T-helper 1 cell treated with Interleukin-12 subunit alpha and Interleukin-12 subunit beta and Interleukin-4 antibody, amounts not matched to agents 30 μg/mL and 1 μg/mL, for 36 hours (primary cell): ENCODE measurements at regions not wholly inside any gene's neighbourhood (a gene's known extent, or its start where the extent isn't known, plus 50 kb on each side); places are given as distances from the start of the nearest gene placed in this dataset.
"Not testable (repeated sequence)": the region's sequence is repeated elsewhere in the genome, so short reads cannot be mapped to it uniquely, and the experiment has no call there.

ENCODE experiments used
- H3K27ac Mint-ChIP-seq: one replicate; pipeline ENCODE4 v1.8.0; 2021; ENCODE audit warnings: mild to moderate bottlenecking, mixed read lengths
- H3K27me3 Mint-ChIP-seq: one replicate; pipeline ENCODE4 v1.8.0; 2021; ENCODE audit warnings: low read depth, mixed read lengths
- H3K36me3 Mint-ChIP-seq: one replicate; pipeline ENCODE4 v1.8.0; 2021; ENCODE audit warnings: low read depth, mixed read lengths
- H3K4me1 Mint-ChIP-seq: one replicate; pipeline ENCODE4 v1.8.0; 2021; ENCODE audit warnings: low read depth, mixed read lengths
- H3K4me3 Mint-ChIP-seq: one replicate; pipeline ENCODE4 v1.8.0; 2021; ENCODE audit warnings: mild to moderate bottlenecking, moderate library complexity, mixed read lengths
- H3K9me3 Mint-ChIP-seq: one replicate; pipeline ENCODE4 v1.8.0; 2021; ENCODE audit warnings: mixed read lengths

- H3K4me3 Mint-ChIP-seq: no peak overlapping the region
- H3K27ac Mint-ChIP-seq: no peak overlapping the region
- no peaks in the 10 kb centered on the region for H3K27me3 Mint-ChIP-seq
- no peaks in the 10 kb centered on the region for H3K9me3 Mint-ChIP-seq
- no peaks in the 10 kb centered on the region for H3K4me1 Mint-ChIP-seq
- H3K36me3 Mint-ChIP-seq: no peaks in the 10 kb centered on the region
Measured at GRCh38 chr7:118949031-118949430, 724.5 kb downstream of the ANKRD7 start.

- H3K9me3 Mint-ChIP-seq, H3K27me3 Mint-ChIP-seq, H3K4me1 Mint-ChIP-seq, H3K4me3 Mint-ChIP-seq, H3K36me3 Mint-ChIP-seq, H3K27ac Mint-ChIP-seq: not testable (repeated sequence)
Measured at GRCh38 chr7:118956285-118956684, 731.8 kb downstream of the ANKRD7 start.

- no peaks in the 10 kb centered on the region for H3K9me3 Mint-ChIP-seq
- no peaks in the 10 kb centered on the region for H3K4me1 Mint-ChIP-seq
- H3K36me3 Mint-ChIP-seq: no peaks in the 10 kb centered on the region
- no peak overlapping the region for H3K4me3 Mint-ChIP-seq
- no peak overlapping the region for H3K27ac Mint-ChIP-seq
- no peaks in the 10 kb centered on the region for H3K27me3 Mint-ChIP-seq
Measured at GRCh38 chr7:118969370-118969769, 744.9 kb downstream of the ANKRD7 start.

GRCh38 chr7:118971706-118972105, 747.2 kb downstream of the ANKRD7 start:
- Mint-ChIP-seq H3K4me3 (no peak overlapping the region), H3K4me1 (no peaks in the 10 kb centered on the region), H3K9me3 (no peaks in the 10 kb centered on the region), H3K36me3 (no peaks in the 10 kb centered on the region), H3K27ac (no peak overlapping the region), H3K27me3 (no peaks in the 10 kb centered on the region)

- Mint-ChIP-seq H3K27ac (no peak overlapping the region), H3K36me3 (no peaks in the 10 kb centered on the region), H3K4me1 (no peaks in the 10 kb centered on the region), H3K9me3 (no peaks in the 10 kb centered on the region), H3K4me3 (no peak overlapping the region), H3K27me3 (no peaks in the 10 kb centered on the region)
Measured at GRCh38 chr7:118974836-118975235, 750.3 kb downstream of the ANKRD7 start.

GRCh38 chr7:118995350-118995749, 770.8 kb downstream of the ANKRD7 start:
- Mint-ChIP-seq H3K9me3 (no peaks in the 10 kb centered on the region), H3K27me3 (no peaks in the 10 kb centered on the region), H3K4me3 (no peak overlapping the region), H3K27ac (no peak overlapping the region), H3K36me3 (no peaks in the 10 kb centered on the region), H3K4me1 (no peaks in the 10 kb centered on the region)

- H3K36me3 Mint-ChIP-seq: no peaks in the 10 kb centered on the region
- no peaks in the 10 kb centered on the region for H3K4me1 Mint-ChIP-seq
- no peak overlapping the region for H3K4me3 Mint-ChIP-seq
- no peak overlapping the region for H3K27ac Mint-ChIP-seq
- H3K27me3 Mint-ChIP-seq: no peaks in the 10 kb centered on the region
- H3K9me3 Mint-ChIP-seq: no peaks in the 10 kb centered on the region
Measured at GRCh38 chr7:119007236-119007635, 782.7 kb downstream of the ANKRD7 start.

GRCh38 chr7:119010635-119011034, 786.1 kb downstream of the ANKRD7 start:
- Mint-ChIP-seq H3K27me3 (no peaks in the 10 kb centered on the region), H3K27ac (no peak overlapping the region), H3K36me3 (no peaks in the 10 kb centered on the region), H3K4me3 (no peak overlapping the region), H3K4me1 (no peaks in the 10 kb centered on the region), H3K9me3 (no peaks in the 10 kb centered on the region)

GRCh38 chr7:119026391-119026790, 801.9 kb downstream of the ANKRD7 start:
- Mint-ChIP-seq H3K4me3 (no peak overlapping the region), H3K9me3 (peaks cover 14% of the 10 kb centered on the region), H3K36me3 (no peaks in the 10 kb centered on the region), H3K27me3 (no peaks in the 10 kb centered on the region), H3K4me1 (no peaks in the 10 kb centered on the region), H3K27ac (no peak overlapping the region)

GRCh38 chr7:119028736-119029135, 804.2 kb downstream of the ANKRD7 start:
- no peak overlapping the region for H3K4me3 Mint-ChIP-seq

GRCh38 chr7:119032136-119032535, 807.6 kb downstream of the ANKRD7 start:
- not testable (repeated sequence) for H3K4me3 Mint-ChIP-seq, H3K27ac Mint-ChIP-seq, H3K4me1 Mint-ChIP-seq, H3K9me3 Mint-ChIP-seq, H3K27me3 Mint-ChIP-seq, H3K36me3 Mint-ChIP-seq

More at GRCh38 chr7:119028736-119029135, 804.2 kb downstream of the ANKRD7 start:
- Mint-ChIP-seq H3K4me1 (no peaks in the 10 kb centered on the region), H3K27me3 (no peaks in the 10 kb centered on the region), H3K9me3 (peaks cover 7% of the 10 kb centered on the region), H3K36me3 (no peaks in the 10 kb centered on the region), H3K27ac (no peak overlapping the region)

GRCh38 chr7:119033641-119034040, 809.1 kb downstream of the ANKRD7 start:
- H3K9me3 Mint-ChIP-seq: peaks cover 4% of the 10 kb centered on the region
- H3K4me1 Mint-ChIP-seq: no peaks in the 10 kb centered on the region
- H3K27me3 Mint-ChIP-seq: no peaks in the 10 kb centered on the region
- no peak overlapping the region for H3K4me3 Mint-ChIP-seq
- H3K27ac Mint-ChIP-seq: no peak overlapping the region
- no peaks in the 10 kb centered on the region for H3K36me3 Mint-ChIP-seq

GRCh38 chr7:119037941-119038340, 813.4 kb downstream of the ANKRD7 start:
- Mint-ChIP-seq H3K9me3 (peaks cover 4% of the 10 kb centered on the region), H3K4me1 (no peaks in the 10 kb centered on the region), H3K27me3 (no peaks in the 10 kb centered on the region), H3K36me3 (no peaks in the 10 kb centered on the region), H3K4me3 (no peak overlapping the region), H3K27ac (no peak overlapping the region)

- Mint-ChIP-seq H3K4me1 (no peaks in the 10 kb centered on the region), H3K4me3 (no peak overlapping the region), H3K27me3 (no peaks in the 10 kb centered on the region), H3K9me3 (no peaks in the 10 kb centered on the region), H3K27ac (no peak overlapping the region), H3K36me3 (no peaks in the 10 kb centered on the region)
Measured at GRCh38 chr7:119046068-119046467, 821.6 kb downstream of the ANKRD7 start.

- peaks cover 4% of the 10 kb centered on the region for H3K9me3 Mint-ChIP-seq
- no peak overlapping the region for H3K4me3 Mint-ChIP-seq
- no peak overlapping the region for H3K27ac Mint-ChIP-seq
- no peaks in the 10 kb centered on the region for H3K27me3 Mint-ChIP-seq
- H3K4me1 Mint-ChIP-seq: no peaks in the 10 kb centered on the region
- H3K36me3 Mint-ChIP-seq: no peaks in the 10 kb centered on the region
Measured at GRCh38 chr7:119065966-119066365, 841.5 kb downstream of the ANKRD7 start.

- H3K36me3 Mint-ChIP-seq: no peaks in the 10 kb centered on the region
- H3K27ac Mint-ChIP-seq: no peak overlapping the region
- peaks cover 7% of the 10 kb centered on the region for H3K9me3 Mint-ChIP-seq
- H3K4me1 Mint-ChIP-seq: no peaks in the 10 kb centered on the region
- no peak overlapping the region for H3K4me3 Mint-ChIP-seq
- no peaks in the 10 kb centered on the region for H3K27me3 Mint-ChIP-seq
Measured at GRCh38 chr7:119086026-119086425, 861.5 kb downstream of the ANKRD7 start.
